ENCODE measurements at regions not wholly inside any gene's neighbourhood (a gene's known extent, or its start where the extent isn't known, plus 50 kb on each side); places are given as distances from the start of the nearest gene placed in this dataset.

GRCh38 chr22:25373961-25374360 is 154.5 kb downstream of the CRYBB2 start:
- TF ChIP-seq CTCF (IDR thresholded peaks at IDR 0.05; ENCODE audit: low read depth, low read length, poor library complexity, severe bottlenecking) (no peak), EZH2phosphoT487 (IDR thresholded peaks at IDR 0.05; ENCODE audit: borderline replicate concordance, low read length) (no peak)
